A673 (cell line): ENCODE measurements at regions not wholly inside any gene's neighbourhood (a gene's known extent, or its start where the extent isn't known, plus 50 kb on each side); places are given as distances from the start of the nearest gene placed in this dataset.

Experiments
- CTCF ChIP-seq: fragments of 300-800, 200-600 bp; sonication (generic); conservative IDR thresholded peaks from 2 replicates; pipeline ENCODE4 v1.5.1; 2017; ENCODE audit warnings: low read depth, mild to moderate bottlenecking, antibody characterized with exemption, low read length, moderate library complexity, mixed read lengths
- EZH2 ChIP-seq: fragments of 200-600 bp; sonication (generic); IDR thresholded peaks from 2 replicates; pipeline ENCODE4 v1.6.1; 2017; ENCODE audit warnings: borderline replicate concordance, low read depth, mild to moderate bottlenecking, mixed read lengths, antibody characterized with exemption, low read length; ENCODE audit not compliant: poor library complexity, severe bottlenecking

GRCh38 chr11:121801781-121802180 lies 314.2 kb downstream of the BLID start:
- TF ChIP-seq EZH2, result no peak
- TF ChIP-seq CTCF, result no peak
